Coronary artery (tissue), 2 donors: ENCODE measurements at regions not wholly inside any gene's neighbourhood (a gene's known extent, or its start where the extent isn't known, plus 50 kb on each side); places are given as distances from the start of the nearest gene placed in this dataset.

Experiments used
- DNase-seq: peaks from one replicate; pipeline ENCODE4 v3.0.0-alpha.2; 2017; ENCODE audit warnings: low spot score
- H3K27ac ChIP-seq, 2 donors: fragments of 200-600 bp; sonication (generic); one replicate each; pipeline ENCODE4 v1.5.1; 2016 to 2019
- H3K4me3 ChIP-seq: fragments of 200-600 bp; sonication (generic); 2 replicates; pipeline ENCODE4 v1.5.1; 2016; ENCODE audit warnings: mild to moderate bottlenecking, moderate library complexity
- CTCF ChIP-seq: fragments of 200-600 bp; sonication (generic); IDR thresholded peaks from one replicate; pipeline ENCODE4 v1.5.1; 2019; ENCODE audit warnings: antibody characterized with exemption

DNA sequence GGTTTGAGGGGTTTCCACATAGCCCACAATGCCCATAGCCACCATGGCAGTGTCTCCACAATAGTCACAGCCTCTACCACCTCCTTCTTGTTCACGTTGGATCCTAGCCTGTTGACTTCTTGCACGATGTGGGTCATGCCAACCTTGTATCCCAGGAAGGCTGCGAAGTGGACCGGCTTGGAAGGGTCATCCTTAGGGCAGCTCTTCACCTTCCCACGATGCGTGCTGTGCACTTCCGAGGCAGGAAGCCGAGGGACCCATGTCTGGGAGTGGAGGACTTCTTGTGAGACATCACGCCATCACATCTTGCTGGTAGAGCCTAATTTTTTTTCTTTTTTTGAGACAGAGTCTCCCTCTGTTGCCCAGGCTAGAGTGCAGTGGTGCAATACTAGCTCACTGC is 144.6 kb upstream of the ASB18 start:
- no peak overlapping the region for H3K27ac ChIP-seq
- no peak overlapping the region for H3K4me3 ChIP-seq
- TF ChIP-seq CTCF = no peak
- no peak for DNase-seq

GRCh38 chr2:236415684-236416444 is 151.7 kb upstream of the ASB18 start:
- DNase-seq = peak; percentile 52
- no peak for TF ChIP-seq CTCF

GRCh38 chr2:236417150-236417549 is 152.5 kb upstream of the ACKR3 start:
- H3K27ac ChIP-seq = no peak overlapping the region
- H3K4me3 ChIP-seq = no peak overlapping the region
- TF ChIP-seq CTCF = no peak
- peak; percentile 47 for DNase-seq

More at GRCh38 chr2:236415684-236416444, 151.7 kb upstream of the ASB18 start:
- Histone ChIP-seq H3K4me3 (no peak overlapping the region), H3K27ac (no peak overlapping the region)

DNA sequence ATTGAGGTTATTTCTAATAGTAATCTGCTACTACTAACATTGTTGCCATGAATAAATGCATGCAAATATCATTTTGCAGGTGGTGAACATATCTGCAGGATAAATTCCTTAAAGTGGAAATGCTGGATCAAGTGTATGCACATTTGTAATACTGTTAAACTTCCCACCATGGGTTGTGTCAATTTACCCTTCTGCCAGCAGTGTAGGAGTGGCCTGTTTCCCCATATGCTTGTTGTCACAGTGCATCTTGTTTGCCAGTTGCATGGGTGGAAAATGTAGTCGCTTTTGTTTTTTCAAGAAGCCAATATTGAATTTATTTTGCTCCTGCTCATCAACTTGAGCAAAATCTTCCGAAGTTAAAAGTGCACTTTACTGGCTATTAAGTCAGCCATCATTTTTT is 139.0 kb upstream of the ACKR3 start:
- DNase-seq = no peak
- no peak overlapping the region for H3K27ac ChIP-seq
- TF ChIP-seq CTCF = no peak
- no peak overlapping the region for H3K4me3 ChIP-seq

DNA sequence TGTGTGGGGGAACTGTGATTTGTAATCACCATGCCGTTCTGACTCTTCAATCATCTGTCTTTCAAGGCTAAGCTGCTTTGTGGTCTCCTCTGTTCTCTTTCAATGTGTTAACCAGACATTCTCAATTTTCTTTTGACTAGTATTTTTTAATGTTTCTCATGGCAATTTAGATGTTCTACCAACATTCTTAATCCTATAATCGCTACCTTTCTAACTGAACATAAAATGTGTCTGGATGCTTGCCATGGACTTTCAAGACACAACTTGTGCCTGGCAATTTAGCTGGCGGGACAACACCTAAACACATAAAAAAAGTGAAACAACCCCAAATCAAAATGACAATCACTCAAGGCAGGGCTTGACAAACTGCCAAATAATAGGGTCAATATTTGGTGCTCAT is 135.0 kb upstream of the ACKR3 start:
- DNase-seq = no peak
- no peak overlapping the region for H3K27ac ChIP-seq
- no peak overlapping the region for H3K4me3 ChIP-seq
- no peak for TF ChIP-seq CTCF

DNA sequence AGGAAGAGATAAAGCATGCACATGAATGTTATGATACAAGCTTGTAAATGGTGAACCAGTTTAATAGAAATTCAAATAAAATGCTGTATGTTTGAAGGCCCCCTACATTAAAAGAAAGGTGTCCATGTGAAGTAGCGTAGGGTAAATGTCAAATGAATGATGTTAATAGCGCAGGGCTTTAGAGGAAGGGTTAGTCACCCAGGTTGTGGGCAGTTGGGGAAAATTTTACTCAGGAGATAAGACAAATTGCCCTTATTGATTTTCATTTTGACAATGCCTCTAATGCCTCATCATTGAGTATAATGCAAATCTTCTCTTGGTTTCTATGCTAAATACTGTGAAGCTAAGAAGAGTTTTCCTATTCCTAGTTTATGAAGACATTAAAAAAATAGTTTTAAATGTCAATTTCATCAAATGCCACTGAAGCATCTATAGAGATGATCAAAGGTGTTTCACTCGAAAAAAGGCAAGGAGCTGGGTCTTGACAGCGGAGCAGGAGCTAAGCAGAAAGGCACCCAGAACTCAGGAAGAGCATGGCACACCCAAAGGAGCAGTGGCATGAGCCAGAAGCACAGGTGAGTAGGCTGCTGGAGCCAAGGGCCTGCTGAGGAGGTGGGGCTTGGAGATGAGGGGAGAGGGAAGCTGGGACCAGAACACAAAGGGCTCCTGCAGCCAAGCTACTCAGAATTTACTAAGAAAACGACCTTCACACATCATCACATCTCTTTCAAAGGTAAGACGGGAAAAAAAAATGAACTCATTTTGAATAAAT is 129.3 kb upstream of the ACKR3 start:
- H3K4me3 ChIP-seq = no peak overlapping the region

More for the DNA sequence above, 129.3 kb upstream of the ACKR3 start:
- no peak overlapping the region for H3K27ac ChIP-seq
- no peak for DNase-seq
- no peak for TF ChIP-seq CTCF
